HepG2 (cell line): ENCODE measurements at regions not wholly inside any gene's neighbourhood (a gene's known extent, or its start where the extent isn't known, plus 50 kb on each side); places are given as distances from the start of the nearest gene placed in this dataset.

Experiments used
- NR3C1 ChIP-seq: sonication (generic); formaldehyde crosslinking; IDR thresholded peaks from 2 replicates; pipeline ENCODE4 v1.4.0; 2020; ENCODE audit warnings: missing genetic modification reagents
- POLR2AphosphoS2 ChIP-seq: IDR thresholded peaks from 2 replicates; pipeline ENCODE4 v1.6.1; 2011; ENCODE audit warnings: low read depth, low read length, improper control_type of control experiment

- no peak for TF ChIP-seq POLR2AphosphoS2
- no peak for TF ChIP-seq NR3C1 (CRISPR knock-in tag)
Observed at GRCh38 chr7:63899691-63900393, 98.8 kb upstream of the ZNF722 start.
